HG03175 (cell line): ENCODE measurements at regions not wholly inside any gene's neighbourhood (a gene's known extent, or its start where the extent isn't known, plus 50 kb on each side); places are given as distances from the start of the nearest gene placed in this dataset.
"Not testable (repeated sequence)": the region's sequence is repeated elsewhere in the genome, so short reads cannot be mapped to it uniquely, and the experiment has no call there.

Experiments
- ATAC-seq: cut with Tn5 transposase; IDR thresholded peaks from one replicate; pipeline ENCODE4 v1.9.1; 2021; ENCODE audit warnings: mild to moderate bottlenecking, moderate library complexity; ENCODE audit not compliant: unreplicated experiment

- not testable (repeated sequence) for ATAC-seq
These were observed 237.7 kb upstream of the FRG1 start for GRCh38 chr4:189703000-189703399.

- ATAC-seq: not testable (repeated sequence)
These were observed 233.9 kb upstream of the FRG1 start for GRCh38 chr4:189706821-189707220.

- not testable (repeated sequence) for ATAC-seq
These were observed 233.4 kb upstream of the FRG1 start for GRCh38 chr4:189707227-189707626.

GRCh38 chr4:189711956-189712355 is 228.7 kb upstream of the FRG1 start:
- not testable (repeated sequence) for ATAC-seq

- ATAC-seq: not testable (repeated sequence)
These were observed 219.4 kb upstream of the FRG1 start for GRCh38 chr4:189721016-189721993.

GRCh38 chr4:189722324-189723003 is 218.2 kb upstream of the FRG1 start:
- ATAC-seq: not testable (repeated sequence)

- ATAC-seq: not testable (repeated sequence)
These were observed 212.6 kb upstream of the FRG1 start for GRCh38 chr4:189727982-189728638.

GRCh38 chr4:189731989-189732388 is 208.7 kb upstream of the FRG1 start:
- not testable (repeated sequence) for ATAC-seq

GRCh38 chr4:189733507-189733906 is 207.2 kb upstream of the FRG1 start:
- ATAC-seq: not testable (repeated sequence)

GRCh38 chr4:189734648-189735267 is 205.9 kb upstream of the FRG1 start:
- ATAC-seq: not testable (repeated sequence)

- not testable (repeated sequence) for ATAC-seq
These were observed 204.0 kb upstream of the FRG1 start for GRCh38 chr4:189736656-189737055.

- ATAC-seq: not testable (repeated sequence)
These were observed 200.6 kb upstream of the FRG1 start for GRCh38 chr4:189740118-189740517.

- ATAC-seq: no peak
These were observed 199.8 kb upstream of the FRG1 start for GRCh38 chr4:189740873-189741272.

- ATAC-seq: not testable (repeated sequence)
These were observed 187.6 kb upstream of the FRG1 start for GRCh38 chr4:189753092-189753491.

GRCh38 chr4:189763583-189763982 is 177.1 kb upstream of the FRG1 start:
- no peak for ATAC-seq

GRCh38 chr4:189765301-189765700 is 175.4 kb upstream of the FRG1 start:
- ATAC-seq: no peak

- no peak for ATAC-seq
These were observed 174.9 kb upstream of the FRG1 start for GRCh38 chr4:189765736-189766135.

GRCh38 chr4:189767941-189768340 is 172.7 kb upstream of the FRG1 start:
- no peak for ATAC-seq

GRCh38 chr4:189769131-189769530 is 171.5 kb upstream of the FRG1 start:
- ATAC-seq: no peak

GRCh38 chr4:189771696-189772361 is 168.8 kb upstream of the FRG1 start:
- ATAC-seq: no peak
